GM19455 (cell line): ENCODE measurements at regions not wholly inside any gene's neighbourhood (a gene's known extent, or its start where the extent isn't known, plus 50 kb on each side); places are given as distances from the start of the nearest gene placed in this dataset.
"Not testable (repeated sequence)": the region's sequence is repeated elsewhere in the genome, so short reads cannot be mapped to it uniquely, and the experiment has no call there.

ENCODE experiments used
- ATAC-seq: cut with Tn5 transposase; IDR thresholded peaks from one replicate; pipeline ENCODE4 v1.9.1; 2021; ENCODE audit not compliant: unreplicated experiment

GRCh38 chr3:162601101-162601670 lies 1104.6 kb downstream of the OTOL1 start:
- ATAC-seq = no peak

- no peak for ATAC-seq
These were observed 1106.0 kb downstream of the OTOL1 start for GRCh38 chr3:162602619-162603018.

GRCh38 chr3:162605651-162606204 lies 1109.1 kb downstream of the OTOL1 start:
- no peak for ATAC-seq

GRCh38 chr3:162610261-162610660 lies 1113.7 kb downstream of the OTOL1 start:
- ATAC-seq = no peak

GRCh38 chr3:162612991-162613390 lies 1116.4 kb downstream of the OTOL1 start:
- no peak for ATAC-seq

GRCh38 chr3:162626172-162626571 lies 1129.6 kb downstream of the OTOL1 start:
- no peak for ATAC-seq

- no peak for ATAC-seq
These were observed 1131.9 kb downstream of the OTOL1 start for GRCh38 chr3:162628531-162628930.

GRCh38 chr3:162629372-162629771 lies 1132.8 kb downstream of the OTOL1 start:
- ATAC-seq = no peak

- no peak for ATAC-seq
These were observed 1136.1 kb downstream of the OTOL1 start for GRCh38 chr3:162632672-162633071.

GRCh38 chr3:162640208-162640607 lies 1143.6 kb downstream of the OTOL1 start:
- not testable (repeated sequence) for ATAC-seq

- ATAC-seq = no peak
These were observed 1144.7 kb downstream of the OTOL1 start for GRCh38 chr3:162641317-162641716.

GRCh38 chr3:162641907-162642306 lies 1145.3 kb downstream of the OTOL1 start:
- ATAC-seq = no peak

- ATAC-seq = no peak
These were observed 1146.6 kb downstream of the OTOL1 start for GRCh38 chr3:162643245-162643644.

- ATAC-seq = no peak
These were observed 1150.7 kb downstream of the OTOL1 start for GRCh38 chr3:162647321-162647720.

- no peak for ATAC-seq
These were observed 1161.4 kb downstream of the OTOL1 start for GRCh38 chr3:162658003-162658402.

GRCh38 chr3:162665684-162666391 lies 1169.2 kb downstream of the OTOL1 start:
- ATAC-seq = no peak

GRCh38 chr3:162666835-162667234 lies 1170.2 kb downstream of the OTOL1 start:
- no peak for ATAC-seq

GRCh38 chr3:162670181-162670580 lies 1173.6 kb downstream of the OTOL1 start:
- no peak for ATAC-seq

GRCh38 chr3:162677475-162677874 lies 1180.9 kb downstream of the OTOL1 start:
- no peak for ATAC-seq

GRCh38 chr3:162678941-162679340 lies 1182.3 kb downstream of the OTOL1 start:
- ATAC-seq = no peak

- ATAC-seq = no peak
These were observed 1187.7 kb downstream of the OTOL1 start for GRCh38 chr3:162684260-162684659.

GRCh38 chr3:162699291-162699690 lies 1202.7 kb downstream of the OTOL1 start:
- no peak for ATAC-seq

- no peak for ATAC-seq
These were observed 1204.6 kb downstream of the OTOL1 start for GRCh38 chr3:162701211-162701610.
